ENCODE measurements at regions not wholly inside any gene's neighbourhood (a gene's known extent, or its start where the extent isn't known, plus 50 kb on each side); places are given as distances from the start of the nearest gene placed in this dataset.

DNA sequence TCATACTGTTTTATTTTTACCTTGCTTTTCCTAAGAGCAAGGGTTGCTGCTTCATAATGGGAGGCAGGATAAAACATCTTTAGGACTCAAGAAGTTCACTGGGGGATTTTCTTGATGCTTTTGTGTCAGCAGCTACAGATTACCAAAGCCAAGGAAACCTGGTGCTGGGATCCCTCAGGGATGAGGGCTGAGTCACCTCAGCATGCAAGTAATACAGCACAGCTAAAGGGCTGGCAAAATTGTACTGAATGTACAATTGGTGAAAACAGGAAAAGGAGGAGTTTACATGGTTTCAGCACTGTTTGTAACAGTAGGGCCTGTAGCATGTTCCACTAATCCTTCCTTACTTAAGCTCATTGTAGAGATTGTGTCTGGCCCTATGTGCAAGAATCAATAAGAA lies 1056.8 kb downstream of the SORCS1 start:
- Mint-ChIP-seq H3K4me1 (peaks cover 12% of the 10 kb centered on the region), H3K36me3 (no peaks in the 10 kb centered on the region), H3K9me3 (no peaks in the 10 kb centered on the region), H3K27me3 (ENCODE audit: low read depth) (no peaks in the 10 kb centered on the region), H3K4me3 (no peak overlapping the region), H3K27ac (no peak overlapping the region)
- TF ChIP-seq, protein P1, sequence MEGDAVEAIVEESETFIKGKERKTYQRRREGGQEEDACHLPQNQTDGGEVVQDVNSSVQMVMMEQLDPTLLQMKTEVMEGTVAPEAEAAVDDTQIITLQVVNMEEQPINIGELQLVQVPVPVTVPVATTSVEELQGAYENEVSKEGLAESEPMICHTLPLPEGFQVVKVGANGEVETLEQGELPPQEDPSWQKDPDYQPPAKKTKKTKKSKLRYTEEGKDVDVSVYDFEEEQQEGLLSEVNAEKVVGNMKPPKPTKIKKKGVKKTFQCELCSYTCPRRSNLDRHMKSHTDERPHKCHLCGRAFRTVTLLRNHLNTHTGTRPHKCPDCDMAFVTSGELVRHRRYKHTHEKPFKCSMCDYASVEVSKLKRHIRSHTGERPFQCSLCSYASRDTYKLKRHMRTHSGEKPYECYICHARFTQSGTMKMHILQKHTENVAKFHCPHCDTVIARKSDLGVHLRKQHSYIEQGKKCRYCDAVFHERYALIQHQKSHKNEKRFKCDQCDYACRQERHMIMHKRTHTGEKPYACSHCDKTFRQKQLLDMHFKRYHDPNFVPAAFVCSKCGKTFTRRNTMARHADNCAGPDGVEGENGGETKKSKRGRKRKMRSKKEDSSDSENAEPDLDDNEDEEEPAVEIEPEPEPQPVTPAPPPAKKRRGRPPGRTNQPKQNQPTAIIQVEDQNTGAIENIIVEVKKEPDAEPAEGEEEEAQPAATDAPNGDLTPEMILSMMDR (IDR thresholded peaks at IDR 0.05; ENCODE audit: unreplicated experiment) = no peak
- DNase-seq (ENCODE audit: low spot score in 2 of 2, unreplicated experiment in 2 of 2) = no peak

DNA sequence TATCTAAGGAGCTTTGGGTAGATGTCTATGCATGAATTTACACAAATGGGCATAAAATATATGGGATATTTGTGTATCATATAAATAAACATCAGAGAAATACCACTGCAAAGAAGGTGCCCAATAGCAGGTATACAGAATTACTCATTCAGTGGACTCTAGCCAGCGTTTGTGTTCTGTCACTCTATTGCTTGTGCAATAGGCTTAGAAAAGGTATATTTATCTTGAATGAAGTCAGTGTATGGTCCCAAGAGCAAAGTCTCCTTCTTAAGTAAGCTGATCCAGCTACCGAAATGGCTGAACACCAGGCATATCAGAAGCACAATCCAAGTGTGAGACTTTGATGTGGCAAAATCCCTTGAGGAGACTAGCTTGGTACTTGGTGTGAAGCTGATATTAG lies 1058.4 kb downstream of the SORCS1 start:
- no peaks in the 10 kb centered on the region for H3K36me3 Mint-ChIP-seq
- no peak overlapping the region for H3K27ac Mint-ChIP-seq
- DNase-seq (ENCODE audit: low spot score in 2 of 2, unreplicated experiment in 2 of 2) = no peak

DNA sequence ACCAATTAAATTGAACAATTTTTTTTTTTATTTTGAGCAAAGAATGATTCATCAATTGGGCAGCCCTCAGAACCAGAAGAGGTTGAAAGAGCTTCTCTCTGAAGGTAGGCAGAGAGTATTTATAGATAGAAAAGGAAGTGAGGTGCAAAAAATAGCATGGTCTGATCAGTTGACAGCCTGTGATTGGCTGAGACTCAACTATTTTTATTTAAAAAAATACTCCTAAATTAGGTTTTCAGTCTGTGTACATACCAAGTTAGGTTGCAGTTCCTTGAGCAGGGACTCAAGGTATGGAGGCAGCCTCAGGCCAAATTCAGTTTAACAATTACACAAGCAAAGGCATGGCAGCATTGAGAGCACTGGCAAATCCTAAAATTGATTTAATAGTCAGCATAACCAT lies 1074.7 kb downstream of the SORCS1 start:
- no peak overlapping the region for H3K4me3 Mint-ChIP-seq
- no peak for DNase-seq (ENCODE audit: low spot score in 2 of 2, unreplicated experiment in 2 of 2)
- no peaks in the 10 kb centered on the region for H3K36me3 Mint-ChIP-seq
- H3K4me1 Mint-ChIP-seq = peaks cover 3% of the 10 kb centered on the region
- H3K27me3 Mint-ChIP-seq (ENCODE audit: low read depth) = no peaks in the 10 kb centered on the region
- no peak overlapping the region for H3K27ac Mint-ChIP-seq
- peaks cover 4% of the 10 kb centered on the region for H3K9me3 Mint-ChIP-seq
- TF ChIP-seq, protein P1 (IDR thresholded peaks at IDR 0.05; ENCODE audit: unreplicated experiment) = no peak

More for the DNA sequence above, 1058.4 kb downstream of the SORCS1 start:
- Mint-ChIP-seq H3K4me3 (no peak overlapping the region), H3K27me3 (ENCODE audit: low read depth) (no peaks in the 10 kb centered on the region), H3K4me1 (peaks cover 12% of the 10 kb centered on the region), H3K9me3 (no peaks in the 10 kb centered on the region)
- TF ChIP-seq, protein P1 (IDR thresholded peaks at IDR 0.05; ENCODE audit: unreplicated experiment) = no peak

DNA sequence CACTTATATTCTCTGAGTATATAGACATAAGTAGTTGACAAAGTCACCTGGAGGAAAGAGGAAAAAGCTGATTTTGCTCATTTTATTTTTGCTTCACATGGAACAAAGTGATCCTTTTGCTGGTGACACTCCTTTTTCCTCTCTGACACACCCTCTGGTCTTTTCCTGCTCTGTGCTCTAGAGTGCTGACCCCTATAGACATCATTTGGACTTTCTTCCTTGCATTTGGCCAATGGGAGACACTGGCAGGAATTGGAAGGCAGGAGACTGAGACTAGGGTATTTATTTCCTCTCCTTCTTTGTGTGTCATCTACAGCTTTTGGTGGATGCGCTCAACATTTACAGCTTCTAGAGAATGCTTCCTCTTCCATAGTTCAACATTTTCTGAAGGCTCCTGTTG lies 1078.1 kb downstream of the SORCS1 start:
- Mint-ChIP-seq H3K4me3 (no peak overlapping the region), H3K27ac (no peak overlapping the region), H3K4me1 (no peaks in the 10 kb centered on the region), H3K36me3 (no peaks in the 10 kb centered on the region), H3K9me3 (peaks cover 4% of the 10 kb centered on the region), H3K27me3 (ENCODE audit: low read depth) (no peaks in the 10 kb centered on the region)
- TF ChIP-seq, protein P1 (IDR thresholded peaks at IDR 0.05; ENCODE audit: unreplicated experiment) = no peak
- no peak for DNase-seq (ENCODE audit: low spot score in 2 of 2, unreplicated experiment in 2 of 2)

DNA sequence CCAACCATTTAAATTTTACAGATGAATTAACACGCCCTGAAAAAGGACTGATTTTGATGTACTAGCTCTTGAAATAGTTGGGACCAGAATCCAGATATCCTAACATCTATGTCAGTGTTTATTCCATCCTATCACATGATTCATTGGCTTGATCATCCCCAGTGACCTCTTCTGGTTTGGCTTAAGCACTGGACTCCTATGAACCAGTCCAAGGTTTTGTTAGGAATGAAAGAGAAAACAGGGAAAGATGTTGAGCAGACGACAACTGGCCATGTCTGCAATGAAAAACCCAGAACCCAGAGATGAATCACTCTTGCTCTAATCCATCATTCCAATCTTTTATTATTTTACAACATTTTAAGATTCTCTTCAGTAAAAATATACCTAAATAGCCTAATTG lies 1080.9 kb downstream of the SORCS1 start:
- Mint-ChIP-seq H3K36me3 (no peaks in the 10 kb centered on the region), H3K9me3 (peaks cover 4% of the 10 kb centered on the region), H3K4me3 (no peak overlapping the region), H3K4me1 (peaks cover 5% of the 10 kb centered on the region), H3K27ac (no peak overlapping the region), H3K27me3 (ENCODE audit: low read depth) (no peaks in the 10 kb centered on the region)
- TF ChIP-seq, protein P1 (IDR thresholded peaks at IDR 0.05; ENCODE audit: unreplicated experiment) = no peak
- no peak for DNase-seq (ENCODE audit: low spot score in 2 of 2, unreplicated experiment in 2 of 2)

DNA sequence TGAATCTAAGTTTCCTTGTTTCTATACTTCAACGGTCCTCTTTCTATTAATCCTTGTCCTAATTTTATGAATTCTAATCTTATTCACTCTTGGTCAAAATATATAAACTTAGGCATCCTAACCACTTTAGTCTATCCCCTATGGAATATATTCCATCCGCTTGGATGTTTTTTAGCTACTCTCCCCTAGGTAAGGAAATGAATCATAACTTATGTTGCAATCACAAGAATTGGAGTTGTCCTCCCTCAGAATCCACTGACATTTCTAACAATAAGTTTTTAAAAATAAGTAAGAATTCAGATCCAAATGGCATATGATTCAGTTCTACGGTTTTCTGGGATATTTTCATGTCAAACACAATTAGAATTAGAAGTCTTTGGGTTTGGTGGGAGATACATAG lies 1081.6 kb downstream of the SORCS1 start:
- TF ChIP-seq, protein P1 (IDR thresholded peaks at IDR 0.05; ENCODE audit: unreplicated experiment) = no peak
- no peak overlapping the region for H3K27ac Mint-ChIP-seq
- peaks cover 8% of the 10 kb centered on the region for H3K4me1 Mint-ChIP-seq
- H3K27me3 Mint-ChIP-seq (ENCODE audit: low read depth) = no peaks in the 10 kb centered on the region
- no peak overlapping the region for H3K4me3 Mint-ChIP-seq
- peaks cover 4% of the 10 kb centered on the region for H3K9me3 Mint-ChIP-seq
- no peaks in the 10 kb centered on the region for H3K36me3 Mint-ChIP-seq
- DNase-seq (ENCODE audit: low spot score in 2 of 2, unreplicated experiment in 2 of 2) = no peak

All from mesothelial cell of epicardium (in vitro differentiated cells).